ENCODE measurements at regions not wholly inside any gene's neighbourhood (a gene's known extent, or its start where the extent isn't known, plus 50 kb on each side); places are given as distances from the start of the nearest gene placed in this dataset.
A peak's percentile ranks its signal among the peaks of the same experiment; 100 is the strongest.

- no peak for TF ChIP-seq OSR1 (CRISPR knock-in tag; IDR thresholded peaks at IDR 0.05)
- no peak for TF ChIP-seq RARB (CRISPR knock-in tag; IDR thresholded peaks at IDR 0.05)
- no peak for TF ChIP-seq CSDC2 (CRISPR knock-in tag; IDR thresholded peaks at IDR 0.05)
- no peak for TF ChIP-seq SNAI2 (CRISPR knock-in tag; IDR thresholded peaks at IDR 0.05)
- no peak for TF ChIP-seq PPARA (CRISPR knock-in tag; IDR thresholded peaks at IDR 0.05; ENCODE audit: borderline replicate concordance)
- TF ChIP-seq PATZ1 (CRISPR knock-in tag; IDR thresholded peaks at IDR 0.05; ENCODE audit: borderline replicate concordance) = no peak
- no peak for TF ChIP-seq ZNF8 (CRISPR knock-in tag; IDR thresholded peaks at IDR 0.05)
- no peak for TF ChIP-seq ZNF565 (CRISPR knock-in tag; conservative IDR thresholded peaks at IDR 0.05; ENCODE audit: low read depth)
- no peak for TF ChIP-seq ARNTL (CRISPR knock-in tag; IDR thresholded peaks at IDR 0.05; ENCODE audit: borderline replicate concordance, low read depth)
- TF ChIP-seq TSHZ2 (CRISPR knock-in tag; IDR thresholded peaks at IDR 0.05) = no peak
- TF ChIP-seq ISL1 (CRISPR knock-in tag; IDR thresholded peaks at IDR 0.05) = peak; percentile 35; the same call in 1 of the 2 replicates
These were observed 168.6 kb downstream of the CD83 start for GRCh38 chr6:14286144-14286543.
